Mesenchymal stem cell (in vitro differentiated cells and primary cell): ENCODE measurements at regions not wholly inside any gene's neighbourhood (a gene's known extent, or its start where the extent isn't known, plus 50 kb on each side); places are given as distances from the start of the nearest gene placed in this dataset.

ENCODE experiments used
- DNase-seq: peaks from one replicate; pipeline ENCODE4 v3.0.0-alpha.2; 2013
- H2AFZ ChIP-seq: one replicate; pipeline ENCODE4 v1.6.1; 2013; ENCODE audit warnings: low read depth, mild to moderate bottlenecking, control low read depth, inconsistent platforms, low read length, moderate library complexity
- H2AK5ac ChIP-seq: 2 replicates; pipeline ENCODE4 v1.6.1; 2013; ENCODE audit warnings: low read length, moderate library complexity, mild to moderate bottlenecking, inconsistent platforms; ENCODE audit not compliant: severe bottlenecking
- H2BK120ac ChIP-seq: one replicate; pipeline ENCODE4 v1.6.1; 2013; ENCODE audit warnings: low read depth, mild to moderate bottlenecking, inconsistent platforms, low read length, moderate library complexity
- H2BK12ac ChIP-seq, 2 experiments: one replicate each; pipeline ENCODE4 v1.6.1; 2013; ENCODE audit warnings: inconsistent platforms in 2 of 2, low read length in 2 of 2, mild to moderate bottlenecking in 2 of 2, moderate library complexity in 2 of 2, control low read depth in 1 of 2
- H2BK15ac ChIP-seq: one replicate; pipeline ENCODE4 v1.6.1; 2013; ENCODE audit warnings: mild to moderate bottlenecking, low read depth, inconsistent platforms; ENCODE audit not compliant: poor library complexity, severe bottlenecking
- H2BK5ac ChIP-seq: 2 replicates; pipeline ENCODE4 v1.6.1; 2013; ENCODE audit warnings: low read depth, mild to moderate bottlenecking, low read length, control low read depth, inconsistent platforms; ENCODE audit not compliant: poor library complexity, severe bottlenecking
- H3K14ac ChIP-seq, 2 experiments: one replicate each; pipeline ENCODE4 v1.6.1; 2013; ENCODE audit warnings: inconsistent platforms in 2 of 2, low read length in 2 of 2, control low read depth in 1 of 2, mild to moderate bottlenecking in 1 of 2, moderate library complexity in 1 of 2
- H3K18ac ChIP-seq, 2 experiments: one replicate each; pipeline ENCODE4 v1.6.1; 2013; ENCODE audit warnings: inconsistent platforms in 2 of 2, low read length in 2 of 2, control low read depth in 1 of 2, low read depth in 1 of 2, mild to moderate bottlenecking in 1 of 2
- H3K23ac ChIP-seq, 2 experiments: one replicate each; pipeline ENCODE4 v1.6.1; 2013; ENCODE audit warnings: inconsistent platforms in 2 of 2, low read length in 2 of 2, mild to moderate bottlenecking in 2 of 2, moderate library complexity in 2 of 2, control low read depth in 1 of 2
- H3K27ac ChIP-seq: 2 replicates; pipeline ENCODE4 v1.5.1; 2013; ENCODE audit warnings: mild to moderate bottlenecking, moderate library complexity, low read length, control low read depth, inconsistent platforms; ENCODE audit not compliant: poor library complexity, severe bottlenecking
- H3K27me3 ChIP-seq, 2 experiments: 2 replicates each; pipeline versions ENCODE4 v1.6.1 to v1.7.0; 2013; ENCODE audit warnings: low read length in 2 of 2, mild to moderate bottlenecking in 2 of 2, moderate library complexity in 2 of 2, control low read depth in 1 of 2, inconsistent platforms in 1 of 2; ENCODE audit not compliant: control insufficient read depth in 1 of 2, insufficient read depth in 1 of 2
- H3K36me3 ChIP-seq, 2 experiments: 2 replicates each; pipeline versions ENCODE4 v1.6.1 to v1.7.0; 2013; ENCODE audit warnings: low read length in 2 of 2, control low read depth in 1 of 2, inconsistent platforms in 1 of 2, low read depth in 1 of 2, mild to moderate bottlenecking in 1 of 2; ENCODE audit not compliant: insufficient read depth in 2 of 2, control insufficient read depth in 1 of 2
- H3K4ac ChIP-seq, 2 experiments: one replicate each; pipeline ENCODE4 v1.6.1; 2013; ENCODE audit warnings: inconsistent platforms in 2 of 2, low read length in 2 of 2, mild to moderate bottlenecking in 2 of 2, moderate library complexity in 2 of 2, control low read depth in 1 of 2, low read depth in 1 of 2
- H3K4me1 ChIP-seq: 2 replicates; pipeline ENCODE4 v1.6.1; 2013; ENCODE audit warnings: low read depth, low read length, control low read depth; ENCODE audit not compliant: control insufficient read depth, insufficient read depth
- H3K4me2 ChIP-seq: 2 replicates; pipeline ENCODE4 v1.6.1; 2013; ENCODE audit warnings: low read length, mild to moderate bottlenecking, inconsistent platforms; ENCODE audit not compliant: poor library complexity, severe bottlenecking
- H3K4me3 ChIP-seq, 2 experiments: 2 replicates each; pipeline versions ENCODE4 v1.5.1 to v1.7.0; 2013; ENCODE audit warnings: low read length in 2 of 2, mild to moderate bottlenecking in 2 of 2, control low read depth in 1 of 2, low read depth in 1 of 2; ENCODE audit not compliant: insufficient read depth in 1 of 2
- H3K79me1 ChIP-seq: replicated peaks from 2 replicates; pipeline ENCODE4 v1.6.1; 2013; ENCODE audit warnings: mild to moderate bottlenecking, control low read depth, low read length, inconsistent platforms; ENCODE audit not compliant: poor library complexity, severe bottlenecking
- H3K9ac ChIP-seq: 2 replicates; pipeline ENCODE4 v1.7.0; 2013; ENCODE audit warnings: mild to moderate bottlenecking, low read length, moderate library complexity
- H3K9me3 ChIP-seq: 2 replicates; pipeline ENCODE4 v1.7.0; 2013; ENCODE audit warnings: mild to moderate bottlenecking, low read length; ENCODE audit not compliant: control insufficient read depth
- H4K8ac ChIP-seq: one replicate; pipeline ENCODE4 v1.6.1; 2013; ENCODE audit warnings: inconsistent platforms, mild to moderate bottlenecking, low read length, moderate library complexity
- H4K91ac ChIP-seq: one replicate; pipeline ENCODE4 v1.6.1; 2013; ENCODE audit warnings: mild to moderate bottlenecking, low read length, inconsistent platforms
- WGBS: methylation state at CpG from one replicate; pipeline ENCODE4 v1.1.7; 2013; ENCODE audit warnings: mixed read lengths; 5-methylcytosine and 5-hydroxymethylcytosine counted together

DNA sequence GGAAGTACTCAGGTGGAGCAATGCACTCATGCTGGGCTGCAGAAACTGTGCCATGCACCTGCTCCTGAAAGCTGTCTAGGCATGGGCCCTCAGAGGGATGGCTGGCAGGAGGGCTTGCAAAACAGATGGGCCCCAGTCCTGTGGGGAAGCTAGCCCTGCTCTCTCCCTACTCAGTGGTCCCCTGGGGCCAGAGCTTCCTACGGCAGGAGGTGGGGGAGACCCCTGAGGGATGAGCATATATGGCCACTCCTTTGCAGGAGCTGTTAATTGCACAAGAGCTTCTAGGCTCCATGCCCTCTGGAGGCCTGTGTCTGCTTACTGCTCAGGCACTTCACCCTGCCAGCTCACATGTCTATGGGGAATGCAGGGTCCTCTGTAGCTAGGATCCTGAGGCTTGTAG is 545.3 kb upstream of the PTPRD start:
- 70% methylated on average over 1 of the region's 1 CpG for WGBS
- no peak overlapping the region for H2BK5ac ChIP-seq
- DNase-seq, result no peak
- no peak overlapping the region for H4K8ac ChIP-seq
- H3K79me1 ChIP-seq, result no peaks in the 10 kb centered on the region
- H2AFZ ChIP-seq, result no peak overlapping the region
- no peaks in the 10 kb centered on the region for H3K36me3 ChIP-seq
- H3K4me1 ChIP-seq, result no peaks in the 10 kb centered on the region
- H3K4ac ChIP-seq, result no peak overlapping the region
- H3K9ac ChIP-seq, result no peak overlapping the region
- H4K91ac ChIP-seq, result no peak overlapping the region
- no peaks in the 10 kb centered on the region for H3K27me3 ChIP-seq
- no peak overlapping the region for H3K14ac ChIP-seq
- H3K23ac ChIP-seq, result no peak overlapping the region
- no peak overlapping the region for H3K27ac ChIP-seq
- no peak overlapping the region for H3K18ac ChIP-seq
- peak overlapping the region; percentile 19 for H2BK15ac ChIP-seq
- H2BK120ac ChIP-seq, result no peak overlapping the region
- no peak overlapping the region for H3K4me2 ChIP-seq
- no peak overlapping the region for H2AK5ac ChIP-seq
- H2BK12ac ChIP-seq, result no peak overlapping the region
- H3K9me3 ChIP-seq, result peaks cover 39% of the 10 kb centered on the region
- H3K4me3 ChIP-seq, result no peak overlapping the region

GRCh38 chr9:11158676-11159075 is 545.9 kb upstream of the PTPRD start:
- H3K4ac ChIP-seq, result no peak overlapping the region
- no peaks in the 10 kb centered on the region for H3K4me1 ChIP-seq
- no peak overlapping the region for H3K27ac ChIP-seq
- no peak overlapping the region for H3K14ac ChIP-seq
- no peaks in the 10 kb centered on the region for H3K79me1 ChIP-seq
- H3K9me3 ChIP-seq, result peaks cover 45% of the 10 kb centered on the region
- H4K91ac ChIP-seq, result no peak overlapping the region
- H4K8ac ChIP-seq, result no peak overlapping the region
- H3K27me3 ChIP-seq, result no peaks in the 10 kb centered on the region
- H2AK5ac ChIP-seq, result no peak overlapping the region
- H3K9ac ChIP-seq, result no peak overlapping the region
- no peaks in the 10 kb centered on the region for H3K36me3 ChIP-seq
- no peak overlapping the region for H2BK5ac ChIP-seq
- no peak overlapping the region for H2BK15ac ChIP-seq
- H2AFZ ChIP-seq, result no peak overlapping the region
- peak; percentile 18 for DNase-seq
- no peak overlapping the region for H2BK12ac ChIP-seq
- no peak overlapping the region for H3K4me3 ChIP-seq
- H3K18ac ChIP-seq, result no peak overlapping the region
- no peak overlapping the region for H3K4me2 ChIP-seq
- no peak overlapping the region for H2BK120ac ChIP-seq
- H3K23ac ChIP-seq, result no peak overlapping the region

- Histone ChIP-seq H3K4me1 (no peaks in the 10 kb centered on the region), H4K91ac (no peak overlapping the region), H3K18ac (no peak overlapping the region), H2AK5ac (no peak overlapping the region), H2BK120ac (no peak overlapping the region), H2BK12ac (no peak overlapping the region), H3K27me3 (no peaks in the 10 kb centered on the region), H2AFZ (no peak overlapping the region), H3K27ac (no peak overlapping the region), H3K9me3 (peaks cover 49% of the 10 kb centered on the region), H2BK15ac (no peak overlapping the region), H3K79me1 (no peaks in the 10 kb centered on the region), H2BK5ac (no peak overlapping the region), H3K4ac (no peak overlapping the region), H3K4me2 (no peak overlapping the region), H3K23ac (no peak overlapping the region), H4K8ac (no peak overlapping the region), H3K14ac (no peak overlapping the region), H3K9ac (no peak overlapping the region), H3K36me3 (no peaks in the 10 kb centered on the region), H3K4me3 (no peak overlapping the region)
- WGBS, result 83% methylated on average over 1 of the region's 1 CpG
- DNase-seq, result no peak
Measured at GRCh38 chr9:11159318-11159862, 546.6 kb upstream of the PTPRD start.

DNA sequence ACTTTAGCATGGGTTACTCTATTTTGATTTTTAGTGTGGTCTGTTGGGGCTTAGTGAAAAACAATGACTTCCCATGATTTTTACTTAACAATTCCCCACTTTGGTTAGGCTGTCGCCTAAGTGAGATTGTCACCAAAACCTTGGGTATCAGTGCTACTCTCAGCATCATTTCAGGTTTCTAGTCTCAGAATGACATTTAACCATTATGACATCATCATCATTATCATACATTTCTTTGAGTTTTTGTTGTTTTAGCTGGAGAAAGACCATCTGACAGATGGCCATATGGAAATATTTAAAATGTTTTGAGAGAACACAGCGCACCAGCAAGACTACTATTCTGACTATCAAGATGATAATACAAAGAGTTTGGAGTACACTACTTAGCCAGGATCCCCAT is 551.0 kb upstream of the PTPRD start:
- H3K79me1 ChIP-seq, result no peaks in the 10 kb centered on the region
- no peak overlapping the region for H2AK5ac ChIP-seq
- H3K36me3 ChIP-seq, result no peaks in the 10 kb centered on the region
- no peak overlapping the region for H3K14ac ChIP-seq
- no peak overlapping the region for H3K4me3 ChIP-seq
- H3K4ac ChIP-seq, result no peak overlapping the region
- no peak overlapping the region for H2BK12ac ChIP-seq
- H3K9me3 ChIP-seq, result peaks cover 42% of the 10 kb centered on the region
- no peak overlapping the region for H3K4me2 ChIP-seq
- no peak overlapping the region for H3K23ac ChIP-seq
- H4K91ac ChIP-seq, result no peak overlapping the region
- no peak overlapping the region for H4K8ac ChIP-seq
- H3K27me3 ChIP-seq, result no peaks in the 10 kb centered on the region
- 100% methylated on average over 2 of the region's 2 CpGs for WGBS
- H2AFZ ChIP-seq, result no peak overlapping the region
- H2BK5ac ChIP-seq, result no peak overlapping the region
- no peak overlapping the region for H2BK15ac ChIP-seq
- DNase-seq, result no peak
- H3K9ac ChIP-seq, result no peak overlapping the region
- H2BK120ac ChIP-seq, result no peak overlapping the region
- no peak overlapping the region for H3K18ac ChIP-seq
- H3K27ac ChIP-seq, result no peak overlapping the region
- no peaks in the 10 kb centered on the region for H3K4me1 ChIP-seq
